H1 (cell line): ENCODE measurements at regions not wholly inside any gene's neighbourhood (a gene's known extent, or its start where the extent isn't known, plus 50 kb on each side); places are given as distances from the start of the nearest gene placed in this dataset.

Experiments
- BACH1 ChIP-seq: IDR thresholded peaks from 2 replicates; pipeline ENCODE4 v1.6.1; 2012; ENCODE audit warnings: low read length, improper control_type of control experiment
- BCL11A ChIP-seq, 2 experiments: IDR thresholded peaks; one replicate each; pipeline ENCODE4 v1.6.1; 2011; ENCODE audit warnings: low read depth in 2 of 2, low read length in 2 of 2, mild to moderate bottlenecking in 2 of 2
- POLR2A ChIP-seq, 2 experiments: IDR thresholded peaks; 1 replicate in 1 of 2; 2 replicates in 1 of 2; pipeline ENCODE4 v1.6.1; 2011; ENCODE audit warnings: low read depth in 2 of 2, low read length in 2 of 2, mild to moderate bottlenecking in 2 of 2; ENCODE audit errors: control extremely low read depth in 1 of 2
- RXRA ChIP-seq: IDR thresholded peaks from 2 replicates; pipeline ENCODE4 v1.6.1; 2011; ENCODE audit warnings: low read depth, mild to moderate bottlenecking, low read length, moderate library complexity; ENCODE audit not compliant: insufficient read depth
- YY1 ChIP-seq: IDR thresholded peaks from 2 replicates; pipeline ENCODE4 v1.6.1; 2011; ENCODE audit warnings: low read depth, mild to moderate bottlenecking, low read length
- ZNF274 ChIP-seq: IDR thresholded peaks from 2 replicates; pipeline ENCODE4 v1.7.0; 2012; ENCODE audit warnings: low read length, borderline replicate concordance; ENCODE audit errors: extremely low read depth
- TF ChIP-seq, protein P1 (sequence below), 3 experiments: IDR thresholded peaks; 1 replicate in 2 of 3; 2 replicates in 1 of 3; pipeline versions ENCODE4 v1.5.1 to v1.6.1; 2011; ENCODE audit warnings: low read length in 3 of 3, mild to moderate bottlenecking in 3 of 3, inconsistent platforms in 2 of 3, low read depth in 1 of 3, moderate library complexity in 1 of 3; ENCODE audit not compliant: insufficient read depth in 1 of 3; ENCODE audit errors: control extremely low read depth in 1 of 3

DNA sequence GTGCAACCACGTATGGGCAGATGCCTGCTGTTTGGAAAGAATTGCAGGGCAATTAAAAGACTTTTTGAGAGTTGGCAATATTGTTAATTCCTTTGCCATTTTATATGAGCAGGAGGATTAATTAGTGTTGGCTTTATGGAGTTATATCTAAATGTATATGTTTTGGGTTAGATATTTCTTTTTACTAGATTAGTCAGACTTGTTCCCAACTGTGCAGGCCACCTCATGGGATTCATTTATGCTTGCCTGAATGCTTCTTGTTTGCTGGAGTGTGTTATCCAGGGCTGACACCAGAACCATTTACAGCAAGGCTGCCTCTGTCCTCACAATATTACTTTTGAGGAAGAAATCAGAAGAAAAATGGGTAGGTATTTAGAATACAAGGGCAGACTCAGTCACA lies 192.5 kb downstream of the KTN1 start:
- TF ChIP-seq ZNF274 (no peak), RXRA (no peak), POLR2A (IDR thresholded peaks at IDR 0.05; ENCODE audit: control extremely low read depth in 1 of 2, low read depth in 2 of 2, low read length in 2 of 2) (no peak), YY1 (no peak), BACH1 (no peak), BCL11A (IDR thresholded peaks at IDR 0.05; ENCODE audit: low read depth in 2 of 2, low read length in 2 of 2) (no peak)
- TF ChIP-seq, protein P1, sequence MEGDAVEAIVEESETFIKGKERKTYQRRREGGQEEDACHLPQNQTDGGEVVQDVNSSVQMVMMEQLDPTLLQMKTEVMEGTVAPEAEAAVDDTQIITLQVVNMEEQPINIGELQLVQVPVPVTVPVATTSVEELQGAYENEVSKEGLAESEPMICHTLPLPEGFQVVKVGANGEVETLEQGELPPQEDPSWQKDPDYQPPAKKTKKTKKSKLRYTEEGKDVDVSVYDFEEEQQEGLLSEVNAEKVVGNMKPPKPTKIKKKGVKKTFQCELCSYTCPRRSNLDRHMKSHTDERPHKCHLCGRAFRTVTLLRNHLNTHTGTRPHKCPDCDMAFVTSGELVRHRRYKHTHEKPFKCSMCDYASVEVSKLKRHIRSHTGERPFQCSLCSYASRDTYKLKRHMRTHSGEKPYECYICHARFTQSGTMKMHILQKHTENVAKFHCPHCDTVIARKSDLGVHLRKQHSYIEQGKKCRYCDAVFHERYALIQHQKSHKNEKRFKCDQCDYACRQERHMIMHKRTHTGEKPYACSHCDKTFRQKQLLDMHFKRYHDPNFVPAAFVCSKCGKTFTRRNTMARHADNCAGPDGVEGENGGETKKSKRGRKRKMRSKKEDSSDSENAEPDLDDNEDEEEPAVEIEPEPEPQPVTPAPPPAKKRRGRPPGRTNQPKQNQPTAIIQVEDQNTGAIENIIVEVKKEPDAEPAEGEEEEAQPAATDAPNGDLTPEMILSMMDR (IDR thresholded peaks at IDR 0.05; ENCODE audit: control extremely low read depth in 1 of 3, insufficient read depth in 1 of 3, low read depth in 1 of 3, low read length in 3 of 3), result no peak
